ENCODE measurements at regions not wholly inside any gene's neighbourhood (a gene's known extent, or its start where the extent isn't known, plus 50 kb on each side); places are given as distances from the start of the nearest gene placed in this dataset.
A peak's percentile ranks its signal among the peaks of the same experiment; 100 is the strongest.
"Not testable (repeated sequence)": the region's sequence is repeated elsewhere in the genome, so short reads cannot be mapped to it uniquely, and the experiment has no call there.

GRCh38 chr1:224539971-224540370, 76.1 kb upstream of the CNIH3 start:
- no peak for DNase-seq

- no peak for DNase-seq
These were observed 75.6 kb upstream of the CNIH3 start for GRCh38 chr1:224540535-224540934.

- no peak for DNase-seq
These were observed 74.9 kb upstream of the CNIH3 start for GRCh38 chr1:224541072-224541790.

GRCh38 chr1:224541901-224542630, 74.1 kb upstream of the CNIH3 start:
- DNase-seq, result no peak

- peak; percentile 22 for DNase-seq
These were observed 73.2 kb upstream of the CNIH3 start for GRCh38 chr1:224542783-224543440.

- DNase-seq, result no peak
These were observed 72.7 kb upstream of the CNIH3 start for GRCh38 chr1:224543453-224543852.

- no peak for DNase-seq
These were observed 71.6 kb upstream of the CNIH3 start for GRCh38 chr1:224544346-224545110.

- DNase-seq, result no peak
These were observed 70.5 kb upstream of the CNIH3 start for GRCh38 chr1:224545571-224545970.

GRCh38 chr1:224548676-224549075, 67.4 kb upstream of the CNIH3 start:
- no peak for DNase-seq

GRCh38 chr1:224551189-224551588, 64.9 kb upstream of the CNIH3 start:
- DNase-seq, result not testable (repeated sequence)

GRCh38 chr1:224554056-224554455, 62.1 kb upstream of the CNIH3 start:
- DNase-seq, result no peak

- no peak for DNase-seq
These were observed 61.4 kb upstream of the CNIH3 start for GRCh38 chr1:224554620-224555259.

- DNase-seq, result no peak
These were observed 57.2 kb upstream of the CNIH3 start for GRCh38 chr1:224558904-224559303.

GRCh38 chr1:224559981-224560728, 56.0 kb upstream of the CNIH3 start:
- DNase-seq, result no peak

- DNase-seq, result not testable (repeated sequence)
These were observed 53.2 kb upstream of the CNIH3 start for GRCh38 chr1:224562881-224563280.

- no peak for DNase-seq
These were observed 52.5 kb upstream of the CNIH3 start for GRCh38 chr1:224563666-224564065.

GRCh38 chr1:224564454-224565084, 51.5 kb upstream of the CNIH3 start:
- no peak for DNase-seq

GRCh38 chr1:224565186-224565585, 50.9 kb upstream of the CNIH3 start:
- DNase-seq, result peak; percentile 63

GRCh38 chr1:224565611-224566406, 50.3 kb upstream of the CNIH3 start:
- no peak for DNase-seq
